DND-41 (cell line): ENCODE measurements at regions not wholly inside any gene's neighbourhood (a gene's known extent, or its start where the extent isn't known, plus 50 kb on each side); places are given as distances from the start of the nearest gene placed in this dataset.

Experiments
- CTCF ChIP-seq: IDR thresholded peaks from 2 replicates; pipeline ENCODE4 v1.5.1; 2012; ENCODE audit warnings: borderline replicate concordance, low read length, moderate library complexity, mild to moderate bottlenecking; ENCODE audit not compliant: poor library complexity, severe bottlenecking; ENCODE audit errors: extremely low read depth
- EZH2 ChIP-seq: IDR thresholded peaks from 3 replicates; pipeline ENCODE4 v1.6.1; 2012; ENCODE audit warnings: borderline replicate concordance, low read depth, mild to moderate bottlenecking, moderate library complexity, low read length, inconsistent platforms; ENCODE audit not compliant: severe bottlenecking

GRCh38 chr16:60922920-60923319 lies 1113.3 kb downstream of the CDH8 start:
- no peak for TF ChIP-seq EZH2
- TF ChIP-seq CTCF = no peak
